HG03064 (cell line): ENCODE measurements at regions not wholly inside any gene's neighbourhood (a gene's known extent, or its start where the extent isn't known, plus 50 kb on each side); places are given as distances from the start of the nearest gene placed in this dataset.

Experiments used
- ATAC-seq: cut with Tn5 transposase; IDR thresholded peaks from one replicate; pipeline ENCODE4 v1.9.1; 2021; ENCODE audit warnings: low read depth; ENCODE audit not compliant: unreplicated experiment

DNA sequence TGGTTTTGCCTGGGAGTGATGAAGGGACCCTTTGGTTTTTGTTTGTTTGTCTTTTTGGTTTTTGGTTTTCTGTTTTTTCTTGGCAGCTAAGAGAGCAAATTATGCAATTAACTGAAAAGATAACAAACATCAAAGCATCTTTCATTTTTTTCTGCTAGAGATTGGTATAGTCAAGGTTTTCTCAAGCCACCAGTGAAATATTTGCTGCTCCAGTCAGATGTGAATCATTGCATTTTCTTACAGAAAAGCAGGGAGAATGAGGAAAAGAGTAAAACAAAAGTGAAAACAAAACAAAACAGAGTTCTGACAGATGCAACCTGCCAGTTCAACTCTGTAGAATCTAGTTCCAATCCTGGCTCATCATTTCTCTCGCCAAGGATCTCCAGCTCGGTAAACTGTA is 660.7 kb downstream of the DSC3 start:
- no peak for ATAC-seq

DNA sequence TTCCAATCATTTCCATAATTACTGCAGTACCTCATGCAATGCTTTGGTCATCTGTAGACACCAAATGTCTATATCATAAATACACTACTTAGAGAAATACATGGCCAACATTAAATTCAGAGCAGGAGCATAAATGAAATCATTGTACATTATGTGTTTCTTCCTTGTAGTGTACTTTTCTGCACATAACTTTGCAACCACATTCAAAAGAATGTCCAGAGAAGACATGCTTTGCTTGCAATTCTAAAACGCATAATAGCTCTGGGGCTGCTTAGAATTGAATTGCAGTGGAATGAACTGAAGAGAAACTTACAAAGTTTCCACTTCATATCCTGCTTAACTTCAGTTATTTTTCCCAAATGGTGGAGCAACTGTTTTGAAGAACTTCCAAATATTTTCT is 664.4 kb downstream of the DSC3 start:
- no peak for ATAC-seq

DNA sequence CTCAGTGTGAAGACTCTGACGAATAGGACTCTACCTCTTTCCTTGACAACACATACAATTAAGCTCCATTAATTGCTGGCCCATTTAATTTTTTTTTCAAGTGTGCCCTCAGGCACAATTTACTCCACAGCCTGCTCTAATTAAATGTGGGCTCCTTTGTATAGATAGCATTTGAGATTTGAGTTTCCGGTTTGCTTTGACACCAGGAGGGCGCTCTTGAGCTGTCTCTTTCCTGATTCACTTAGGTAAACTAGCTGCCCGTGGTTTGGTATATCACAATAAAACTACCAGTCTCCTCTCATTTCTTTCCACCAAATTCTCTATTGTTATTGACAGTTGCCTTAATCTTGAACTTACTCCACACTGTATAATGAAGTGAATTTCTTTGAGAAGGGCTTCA is 666.0 kb downstream of the DSC3 start:
- no peak for ATAC-seq

DNA sequence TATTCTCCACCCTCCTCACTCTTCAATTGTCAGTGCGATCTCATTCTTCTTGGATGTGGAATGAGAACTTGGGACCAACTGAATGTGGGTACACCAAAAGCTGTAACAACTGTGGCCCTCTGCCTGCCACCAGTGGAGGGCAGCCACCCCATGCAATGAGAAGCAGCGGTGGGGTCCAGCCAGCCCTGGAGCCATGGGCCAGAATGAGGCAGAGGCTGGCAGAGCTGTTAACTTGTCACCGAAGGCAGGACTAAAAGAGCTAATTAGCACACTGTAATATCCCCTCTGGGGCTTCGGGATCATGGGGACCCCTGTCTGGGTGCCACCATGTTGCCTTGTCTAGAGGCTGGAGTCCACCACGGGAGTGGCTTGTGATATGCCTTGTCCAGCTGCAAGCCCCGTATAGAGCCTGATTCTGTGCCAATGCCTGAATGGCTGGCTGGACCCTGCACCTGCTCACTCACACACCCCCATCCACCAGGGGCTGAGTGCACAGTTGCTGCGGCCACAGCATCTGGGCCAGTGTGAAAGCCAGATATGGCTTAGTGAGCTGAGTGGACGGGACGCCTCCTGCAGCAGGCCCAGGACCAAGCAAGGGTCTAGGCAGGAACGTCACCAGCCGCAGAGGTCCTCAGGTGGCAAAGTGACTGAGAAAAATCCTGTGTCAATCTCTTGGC is 680.5 kb downstream of the DSC3 start:
- no peak for ATAC-seq

DNA sequence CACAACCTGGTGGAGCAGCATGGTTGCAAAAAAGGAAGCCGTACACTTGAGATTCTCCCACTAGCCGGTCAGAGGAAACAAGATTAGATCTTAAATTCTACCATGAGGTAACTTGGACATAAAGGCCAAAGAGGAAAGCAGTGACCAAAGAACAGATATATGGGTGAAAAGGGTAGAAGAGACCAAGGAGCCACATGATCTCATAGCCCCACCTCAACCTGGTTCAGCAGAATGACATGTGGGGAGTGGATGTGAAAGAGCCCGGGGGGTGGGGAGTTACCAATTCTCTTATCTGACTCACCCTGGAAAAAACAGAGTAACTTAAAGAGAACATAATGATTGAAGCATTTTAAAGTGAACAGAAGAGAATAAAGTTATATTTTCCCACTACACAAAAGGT is 683.0 kb downstream of the DSC3 start:
- ATAC-seq, result no peak

DNA sequence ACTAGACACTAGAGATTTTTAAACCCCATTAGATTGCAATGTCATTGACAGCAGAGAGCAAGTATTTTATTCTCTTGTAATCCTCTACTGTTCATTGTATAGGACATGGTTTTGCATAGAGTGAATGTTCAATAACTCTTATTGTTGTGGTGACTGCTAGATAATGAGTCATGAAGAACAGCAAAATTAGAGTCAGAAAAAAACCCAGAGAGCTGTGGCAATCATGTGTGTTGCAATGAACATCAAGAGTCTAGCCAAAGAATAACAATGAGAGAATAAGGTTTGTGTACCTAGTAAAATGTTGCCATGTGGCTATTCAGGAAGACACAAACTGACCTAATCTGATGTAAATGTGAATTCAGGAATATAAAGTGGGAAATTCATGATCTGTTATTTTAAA is 684.0 kb downstream of the DSC3 start:
- no peak for ATAC-seq

DNA sequence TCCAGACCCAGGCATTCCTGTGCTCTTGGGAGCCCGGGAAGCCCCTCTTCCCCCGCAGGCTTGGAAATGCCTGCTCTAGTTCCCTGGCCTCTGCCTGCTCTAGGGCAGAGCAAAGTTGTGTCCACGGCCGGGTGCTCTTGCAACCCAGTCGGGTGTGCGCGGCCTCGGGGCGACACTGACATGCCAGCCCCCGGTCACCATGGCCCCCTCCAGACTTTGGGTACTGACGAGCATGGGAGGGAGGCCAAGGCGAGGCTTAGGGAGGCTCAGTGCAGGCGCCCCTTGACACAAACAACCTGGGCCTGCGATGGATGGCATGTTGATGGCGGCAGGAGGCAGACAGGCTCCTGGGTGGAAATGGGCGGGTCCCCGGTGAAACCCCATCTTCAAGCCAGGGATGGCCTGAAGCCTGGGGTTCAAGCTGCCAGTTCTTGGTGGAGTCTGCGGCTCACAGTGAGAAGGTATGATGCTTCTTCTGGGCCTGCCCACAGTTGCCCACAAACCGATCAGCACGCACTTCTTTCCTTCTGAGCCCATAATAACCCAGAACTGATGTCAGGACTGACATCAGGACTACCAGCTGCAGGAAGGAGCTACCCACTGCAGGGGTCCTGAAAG is 689.9 kb downstream of the DSC3 start:
- ATAC-seq, result no peak

DNA sequence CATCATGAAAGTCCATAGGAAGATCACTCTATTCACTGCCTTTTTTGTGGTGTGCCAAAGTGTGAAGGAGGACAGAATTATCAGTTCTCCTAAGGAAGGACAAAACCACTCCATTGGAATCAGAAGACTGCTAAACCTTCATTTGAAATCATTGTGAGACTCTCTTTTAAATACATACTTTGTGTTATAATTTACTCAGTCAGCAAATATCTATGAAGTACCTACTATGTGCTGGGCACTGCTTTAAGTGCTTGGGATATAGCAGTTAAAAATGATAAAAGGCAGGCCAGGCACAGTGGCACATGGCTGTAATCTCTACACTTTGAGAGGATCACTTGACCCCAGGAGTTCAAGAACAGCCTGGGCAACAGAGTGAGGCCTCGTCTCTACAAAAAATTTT is 692.3 kb downstream of the DSC3 start:
- ATAC-seq, result no peak

DNA sequence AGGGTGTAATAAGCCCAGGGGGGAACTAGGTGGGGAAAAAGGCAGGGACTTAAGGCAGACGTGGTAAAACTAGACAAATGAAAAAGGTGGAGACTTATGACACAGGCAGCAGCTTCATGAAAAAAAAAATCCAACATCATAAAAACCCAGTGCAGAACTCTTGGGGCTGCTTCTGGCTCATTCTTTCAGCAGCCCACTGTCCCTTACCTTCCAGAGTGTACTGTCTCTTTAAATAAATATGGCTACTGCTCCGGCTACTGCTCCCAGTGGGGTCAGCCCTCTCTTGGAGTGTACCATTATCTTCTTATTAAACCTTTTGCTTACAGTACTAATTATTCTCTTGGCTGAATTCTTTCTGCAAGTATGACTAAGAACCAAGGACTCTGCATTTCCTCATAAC is 699.5 kb downstream of the DSC3 start:
- no peak for ATAC-seq

DNA sequence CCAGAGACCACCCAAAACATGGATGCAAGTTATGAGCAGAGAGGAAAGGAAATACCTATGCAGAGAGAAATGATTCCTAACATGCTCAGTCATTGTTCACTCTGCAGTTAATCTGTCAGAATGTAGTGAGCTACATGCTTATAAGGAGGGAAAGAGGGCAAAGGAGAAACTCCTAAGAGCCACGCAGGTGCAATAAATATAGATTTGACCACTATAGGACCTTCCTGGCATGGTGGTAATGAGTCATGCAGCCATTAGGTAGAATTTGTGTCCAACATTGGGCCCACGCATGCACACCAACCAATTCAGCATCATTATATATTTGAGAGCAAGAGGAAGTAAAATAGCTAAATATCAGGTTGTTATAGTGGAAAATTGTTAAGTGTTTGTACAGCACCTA is 699.9 kb downstream of the DSC3 start:
- ATAC-seq, result no peak

DNA sequence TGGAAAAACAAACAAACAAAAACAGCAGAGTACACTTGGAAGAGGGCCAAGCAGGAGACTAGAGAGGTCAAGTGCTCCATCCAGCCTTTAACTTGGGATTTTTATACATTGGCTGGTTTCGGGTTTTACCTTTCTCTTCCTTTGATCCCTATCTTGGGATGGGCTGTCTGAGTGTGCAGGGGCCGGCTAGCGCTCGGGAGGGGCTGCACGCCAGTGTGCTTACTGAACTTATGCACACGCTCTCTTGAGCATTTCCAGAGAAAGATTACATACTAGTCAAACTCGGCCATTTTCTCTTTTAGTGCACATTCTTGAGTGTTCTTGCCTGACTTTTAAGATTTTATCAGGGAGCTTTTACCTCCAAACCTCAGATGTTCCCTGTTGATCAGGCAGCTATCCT is 707.8 kb downstream of the DSC3 start:
- ATAC-seq, result no peak

DNA sequence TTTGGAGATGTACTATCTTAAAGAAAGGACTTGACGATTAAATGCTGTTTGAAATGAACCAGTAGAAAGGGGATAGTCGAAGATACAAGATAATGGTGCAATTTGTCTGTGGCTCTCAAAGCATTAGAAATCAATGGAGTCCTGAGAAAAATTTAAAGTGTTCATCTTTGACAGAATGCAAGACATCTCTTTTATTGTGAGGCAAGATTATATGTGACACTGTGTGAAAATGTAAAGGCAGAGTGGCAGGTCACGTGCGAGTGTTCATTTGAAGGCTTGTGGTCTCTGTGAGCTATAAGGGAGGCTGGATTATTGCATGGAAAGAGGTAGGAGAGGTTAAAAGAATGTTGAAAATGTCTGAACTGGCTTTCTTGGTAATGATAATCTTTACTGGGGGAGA is 709.2 kb downstream of the DSC3 start:
- no peak for ATAC-seq

DNA sequence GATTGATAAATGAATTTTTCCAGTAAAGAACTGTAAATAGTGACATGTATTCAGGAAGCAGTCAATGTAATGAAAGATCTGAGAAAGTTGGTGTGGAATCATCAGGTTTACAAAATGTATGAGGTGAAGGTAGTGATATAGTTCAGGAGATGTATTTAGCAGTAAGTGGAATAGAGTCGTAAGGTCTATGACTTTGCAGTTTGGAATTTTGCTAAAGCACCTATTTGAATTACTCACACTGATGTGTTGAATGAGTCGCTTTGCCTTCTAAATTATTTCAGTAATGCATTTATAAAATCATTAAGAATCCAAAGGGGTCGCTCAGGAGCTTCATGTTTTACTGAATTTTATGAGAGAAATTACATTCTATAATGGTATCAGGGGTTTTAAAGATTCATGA is 713.7 kb downstream of the DSC3 start:
- ATAC-seq, result no peak

DNA sequence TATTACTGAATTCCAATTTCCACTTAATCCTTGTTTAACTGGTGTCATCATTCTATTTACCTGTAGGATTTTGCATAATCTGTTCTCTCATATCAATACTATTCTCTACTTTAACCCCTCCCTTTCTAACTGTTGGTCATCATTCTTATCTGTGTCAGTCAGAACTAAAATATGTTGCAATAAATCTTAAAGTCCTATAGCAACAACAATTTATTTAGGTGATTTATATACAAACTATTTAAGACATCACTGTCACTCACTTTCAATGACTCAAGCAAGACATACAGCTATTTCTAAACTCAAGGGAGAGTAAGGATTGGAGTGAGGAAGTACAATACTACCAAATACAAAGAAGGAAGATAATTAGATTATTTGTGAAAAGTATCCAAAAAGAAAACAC is 740.4 kb downstream of the DSC3 start:
- ATAC-seq, result no peak

DNA sequence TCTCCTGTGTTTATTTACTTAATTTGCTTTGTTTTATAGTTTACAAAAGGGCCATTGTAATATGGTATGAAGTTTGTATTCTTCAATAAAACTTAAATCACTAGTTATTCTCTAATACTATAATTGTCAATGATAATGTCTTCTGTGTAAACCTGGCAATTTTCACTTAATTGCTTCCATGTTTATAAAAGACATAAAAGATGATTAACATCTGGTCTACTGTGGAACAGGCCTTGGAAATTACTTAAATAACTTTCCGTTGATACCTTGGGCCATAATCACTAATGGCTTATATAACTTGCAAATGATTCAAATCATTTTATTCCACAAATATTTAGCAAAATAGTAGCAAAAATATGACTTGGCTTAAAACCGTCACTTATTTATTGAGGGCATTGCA is 743.8 kb downstream of the DSC3 start:
- no peak for ATAC-seq

DNA sequence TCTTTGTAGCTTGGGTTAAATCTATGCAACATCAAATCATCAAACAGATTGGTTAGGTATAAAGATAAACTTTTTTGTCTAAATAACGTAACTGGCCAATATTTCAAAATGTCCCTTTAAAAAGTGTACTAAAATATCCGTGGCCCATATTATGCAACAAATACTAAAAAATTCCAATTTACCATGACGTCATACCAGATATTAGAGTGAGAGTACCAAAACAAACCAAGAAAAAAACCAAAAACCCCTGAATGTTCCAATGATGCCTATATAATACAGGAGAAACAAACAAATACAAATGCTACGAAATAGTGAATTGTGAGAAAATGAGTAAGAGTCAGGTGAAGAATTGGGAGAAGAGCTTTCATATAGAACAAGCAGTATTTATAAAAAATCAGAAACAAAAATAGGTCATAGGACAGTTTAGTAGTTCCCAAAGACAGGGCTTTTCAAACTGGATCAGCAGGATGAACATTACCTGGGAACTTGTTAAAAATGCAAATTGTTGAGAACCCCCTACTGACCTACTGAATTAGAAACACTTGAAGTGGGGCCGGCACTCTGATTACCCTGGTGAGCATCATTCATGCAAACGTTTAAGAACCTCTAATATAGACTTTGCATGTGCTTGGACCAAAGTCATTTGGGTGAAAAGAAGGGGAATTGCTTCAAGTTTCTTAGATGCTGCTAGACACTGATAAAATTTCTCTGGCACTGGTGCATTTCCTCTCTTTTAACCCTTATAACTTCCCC is 753.7 kb downstream of the DSC3 start:
- ATAC-seq, result no peak

DNA sequence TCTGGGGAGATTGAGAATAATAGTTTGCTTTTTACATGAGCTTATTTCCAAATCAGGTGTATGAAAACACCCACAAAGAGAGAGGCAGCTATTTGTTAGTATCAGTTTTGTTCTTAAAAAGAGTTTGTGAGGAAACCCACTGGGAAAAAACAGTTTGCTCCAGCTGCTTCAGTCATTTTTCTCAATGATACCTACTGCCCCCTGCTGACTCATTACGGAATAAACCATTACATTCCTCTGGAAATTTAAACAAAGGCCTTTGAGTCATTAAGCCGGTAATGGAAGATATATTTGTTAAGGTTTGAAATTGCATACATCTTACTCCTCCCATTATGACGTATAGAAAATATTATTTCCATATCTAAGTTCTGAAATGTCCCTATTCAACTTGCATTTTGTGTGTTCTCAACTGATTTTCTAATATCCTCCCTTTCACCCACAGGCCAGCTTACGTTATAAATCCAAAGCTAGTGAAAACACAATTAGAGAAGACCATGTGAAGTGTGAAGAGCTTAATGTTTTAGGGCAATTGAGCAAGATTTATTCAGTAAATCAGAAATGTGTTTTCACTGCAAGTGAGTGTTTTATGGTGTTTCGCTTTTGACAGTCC is 761.6 kb downstream of the DSC3 start:
- no peak for ATAC-seq

DNA sequence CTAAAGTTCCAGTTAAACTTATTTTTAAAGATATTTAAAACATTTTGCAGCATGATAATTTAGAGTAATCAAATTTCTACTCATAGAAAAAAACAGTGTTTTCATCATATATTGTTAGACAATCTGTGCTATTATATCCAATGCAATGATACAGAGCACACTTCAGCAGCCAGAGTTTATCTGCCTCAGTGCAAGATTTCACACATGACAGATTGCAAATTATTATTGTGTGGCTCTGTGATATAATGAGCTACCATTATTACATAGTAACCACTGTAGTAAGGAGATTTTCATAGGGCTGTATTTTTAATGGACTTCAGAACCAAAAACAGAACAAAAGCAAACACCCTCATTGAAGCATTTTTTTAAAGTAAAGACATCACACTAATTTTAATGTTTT is 762.4 kb downstream of the DSC3 start:
- no peak for ATAC-seq

DNA sequence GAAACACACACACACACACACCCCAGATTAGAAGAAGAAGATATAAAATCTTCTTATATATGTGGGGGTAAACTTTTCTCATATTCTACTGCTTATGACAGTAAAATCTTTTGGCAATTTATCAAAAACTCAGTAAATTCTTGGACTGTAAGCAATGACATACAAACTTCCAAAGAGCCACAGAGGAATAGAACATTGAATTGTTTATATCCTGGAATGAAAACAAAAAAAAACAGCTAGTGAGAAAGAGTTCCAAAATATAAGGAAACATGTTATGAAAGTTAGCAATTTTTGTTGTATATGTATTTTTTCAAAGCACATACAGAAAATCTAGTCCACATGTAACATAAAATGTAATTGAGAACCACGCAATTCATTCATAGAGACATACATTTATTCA is 764.9 kb downstream of the DSC3 start:
- no peak for ATAC-seq

DNA sequence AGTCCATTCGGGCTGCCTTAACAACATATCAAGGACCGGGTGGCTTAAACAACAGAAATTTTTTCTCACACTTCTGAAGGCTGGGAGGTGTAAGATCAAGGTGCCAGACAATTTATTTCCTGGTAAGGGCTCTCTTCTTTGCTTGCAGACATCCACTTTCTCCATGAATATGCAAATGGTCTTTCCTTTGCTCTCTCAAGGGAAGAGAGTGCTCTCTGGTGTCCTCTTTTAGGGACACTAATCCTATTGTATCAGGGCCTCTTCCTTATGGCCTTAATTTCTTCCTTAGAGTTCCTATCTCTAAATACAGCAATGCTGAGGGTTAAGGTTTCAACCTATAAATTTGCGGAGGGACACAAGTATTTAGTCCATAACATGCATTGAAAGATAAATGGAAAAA is 770.8 kb downstream of the DSC3 start:
- no peak for ATAC-seq

DNA sequence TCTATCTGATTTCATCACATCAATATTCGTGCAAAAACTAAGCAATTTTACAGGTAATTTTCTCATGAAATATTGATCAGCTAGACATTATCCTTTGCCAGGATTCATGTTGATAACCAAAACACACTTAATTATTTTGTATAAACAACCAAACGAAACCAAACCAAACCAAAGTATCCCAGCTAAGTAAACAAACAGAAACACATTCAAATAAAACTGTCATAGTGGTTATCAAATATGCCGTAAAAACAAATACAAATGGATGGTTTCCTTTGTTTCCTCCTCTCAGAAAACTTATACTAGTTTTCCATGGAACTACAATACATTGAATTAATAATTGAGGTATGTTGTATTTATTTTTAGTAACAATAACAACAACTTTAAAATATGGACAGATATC is 777.4 kb downstream of the DSC3 start:
- ATAC-seq, result no peak

DNA sequence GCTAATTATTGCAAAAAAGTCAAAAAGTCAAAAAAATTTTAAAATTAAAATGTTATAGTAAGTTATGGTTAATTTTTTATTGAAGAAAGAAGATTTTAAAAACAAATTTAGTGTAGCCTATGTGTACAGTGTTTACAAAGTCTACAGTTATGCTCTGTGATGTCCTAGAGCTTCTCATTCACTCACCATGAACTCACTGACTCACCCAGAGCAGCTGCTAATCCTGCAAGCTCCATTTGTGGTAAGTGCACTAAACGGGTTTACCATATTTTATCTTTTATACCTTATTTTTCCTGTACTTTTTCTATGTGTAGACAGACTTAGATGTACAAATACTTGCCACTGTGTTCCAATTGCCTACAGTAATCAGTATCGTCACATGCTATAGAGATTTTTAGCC is 788.2 kb downstream of the DSC3 start:
- ATAC-seq, result no peak
